ENCODE measurements at regions not wholly inside any gene's neighbourhood (a gene's known extent, or its start where the extent isn't known, plus 50 kb on each side); places are given as distances from the start of the nearest gene placed in this dataset.

DNA sequence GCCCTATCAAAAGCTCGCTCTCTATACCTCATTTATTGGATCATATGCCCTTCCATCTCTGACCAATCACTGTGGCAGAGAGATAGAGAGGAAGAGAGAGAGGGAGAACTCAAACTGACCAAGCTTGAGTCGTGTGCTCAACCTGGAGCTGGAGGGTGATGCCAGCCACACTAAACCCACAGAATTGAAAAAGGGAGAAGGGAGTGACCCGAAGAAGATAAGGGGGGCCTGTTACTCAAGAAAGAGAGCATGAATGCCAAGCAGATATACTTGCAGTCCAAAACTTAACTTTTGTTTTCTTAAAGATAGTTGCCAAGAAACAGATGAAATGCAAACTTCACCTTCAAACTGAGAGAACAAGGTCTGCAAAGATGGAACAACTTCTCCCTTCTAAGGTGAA, 112.7 kb downstream of the BTG1 start:
- H3K4me3 ChIP-seq = no peak overlapping the region
- no peaks in the 10 kb centered on the region for H3K27me3 ChIP-seq (ENCODE audit: low read depth)
- intact Hi-C loops (cut with DNase I) = no loop called here
- H3K27ac ChIP-seq = peak overlapping the region; percentile 71
- no peaks in the 10 kb centered on the region for H3K36me3 ChIP-seq
- no peaks in the 10 kb centered on the region for H3K9me3 ChIP-seq
- peaks cover 65% of the 10 kb centered on the region for H3K4me1 ChIP-seq
- TF ChIP-seq CTCF (IDR thresholded peaks at IDR 0.05) = no peak
- DNase-seq (no peak), ATAC-seq (no peak)

- intact Hi-C loops (cut with DNase I) = no loop called here
- peaks cover 74% of the 10 kb centered on the region for H3K4me1 ChIP-seq
- no peak for ATAC-seq
- TF ChIP-seq CTCF (IDR thresholded peaks at IDR 0.05) = no peak
- H3K9me3 ChIP-seq = no peaks in the 10 kb centered on the region
- no peak overlapping the region for H3K4me3 ChIP-seq
- peak overlapping the region; percentile 71 for H3K27ac ChIP-seq
- no peaks in the 10 kb centered on the region for H3K27me3 ChIP-seq (ENCODE audit: low read depth)
- DNase-seq = no peak
- H3K36me3 ChIP-seq = no peaks in the 10 kb centered on the region
Measured at GRCh38 chr12:92032101-92032500, 113.5 kb downstream of the BTG1 start.

DNA sequence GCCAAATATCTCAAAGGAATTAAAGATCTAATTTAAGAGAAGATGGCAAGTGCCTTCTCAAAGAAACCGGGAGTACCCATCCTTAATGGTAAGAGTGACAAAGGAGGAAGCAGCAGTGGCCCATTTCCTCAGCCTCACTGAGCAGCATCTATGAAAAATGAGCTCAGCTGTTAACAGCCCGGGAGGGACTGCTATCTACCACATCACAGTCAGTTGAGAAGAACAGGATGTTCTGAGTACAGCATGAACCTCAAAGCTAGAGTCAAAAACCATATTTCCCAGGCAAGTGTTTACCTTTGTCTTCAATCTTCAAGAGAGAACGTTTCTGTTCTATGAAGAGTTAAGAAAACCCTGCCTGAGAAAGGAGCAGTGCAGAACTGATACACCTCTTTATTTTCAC, 115.0 kb downstream of the BTG1 start:
- no peak overlapping the region for H3K4me3 ChIP-seq
- H3K4me1 ChIP-seq = peaks cover 67% of the 10 kb centered on the region
- intact Hi-C loops (cut with DNase I) = no loop called here
- TF ChIP-seq CTCF (IDR thresholded peaks at IDR 0.05) = no peak
- DNase-seq (no peak), ATAC-seq (peak; percentile 90 to 92)
- H3K27me3 ChIP-seq (ENCODE audit: low read depth) = no peaks in the 10 kb centered on the region
- H3K27ac ChIP-seq = peak overlapping the region; percentile 73
- no peaks in the 10 kb centered on the region for H3K9me3 ChIP-seq
- H3K36me3 ChIP-seq = no peaks in the 10 kb centered on the region

- H3K9me3 ChIP-seq = no peaks in the 10 kb centered on the region
- no peak for DNase-seq
- intact Hi-C loops (cut with DNase I) = no loop called here
- no peak for TF ChIP-seq CTCF (IDR thresholded peaks at IDR 0.05)
- no peaks in the 10 kb centered on the region for H3K36me3 ChIP-seq
- H3K4me1 ChIP-seq = peaks cover 61% of the 10 kb centered on the region
- ATAC-seq = peak; percentile 32 to 52
- peak overlapping the region; percentile 73 for H3K27ac ChIP-seq
- no peaks in the 10 kb centered on the region for H3K27me3 ChIP-seq (ENCODE audit: low read depth)
- no peak overlapping the region for H3K4me3 ChIP-seq
Measured at GRCh38 chr12:92029902-92030586, 115.6 kb downstream of the BTG1 start.

DNA sequence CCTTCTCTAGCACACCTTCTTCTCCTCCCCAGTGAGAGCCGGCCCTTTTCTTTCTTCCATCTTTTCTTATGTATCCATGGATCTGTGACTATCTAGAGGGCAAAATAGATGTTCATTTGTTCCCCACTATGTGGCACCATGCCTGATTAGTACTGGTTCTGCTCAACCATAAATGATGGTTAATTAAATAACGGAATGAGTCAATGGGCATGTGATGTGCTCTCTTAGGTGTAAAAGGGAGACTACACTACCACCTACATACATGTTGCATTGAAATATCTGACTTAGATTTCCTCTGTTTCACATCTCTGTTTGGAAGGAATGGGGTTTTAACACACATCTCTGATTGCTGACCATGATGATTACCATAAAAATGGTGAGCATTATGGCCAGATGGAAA, 116.5 kb downstream of the BTG1 start:
- TF ChIP-seq CTCF (IDR thresholded peaks at IDR 0.05) = no peak
- Histone ChIP-seq H3K27ac (peak overlapping the region; percentile 73), H3K9me3 (no peaks in the 10 kb centered on the region), H3K27me3 (ENCODE audit: low read depth) (no peaks in the 10 kb centered on the region), H3K4me3 (no peak overlapping the region), H3K36me3 (no peaks in the 10 kb centered on the region), H3K4me1 (peaks cover 52% of the 10 kb centered on the region)
- ATAC-seq (no peak), DNase-seq (no peak)
- intact Hi-C loops (cut with DNase I) = no loop called here

DNA sequence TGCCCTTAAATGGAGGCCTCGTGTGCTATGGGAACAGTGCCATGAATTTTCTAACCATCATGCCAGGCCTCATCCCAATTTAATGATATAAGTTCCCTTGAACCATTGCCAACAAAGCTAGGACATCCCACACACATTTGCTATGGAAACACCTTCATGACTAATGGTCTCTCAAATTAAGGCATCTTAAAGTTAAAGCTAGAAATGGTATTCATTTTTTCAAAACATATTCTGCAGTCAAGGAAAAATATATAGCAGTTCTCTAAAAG, 117.3 kb downstream of the BTG1 start:
- Histone ChIP-seq H3K9me3 (no peaks in the 10 kb centered on the region), H3K4me1 (peaks cover 45% of the 10 kb centered on the region), H3K4me3 (no peak overlapping the region), H3K27me3 (ENCODE audit: low read depth) (no peaks in the 10 kb centered on the region), H3K36me3 (no peaks in the 10 kb centered on the region), H3K27ac (no peak overlapping the region)
- DNase-seq (no peak), ATAC-seq (no peak)
- no peak for TF ChIP-seq CTCF (IDR thresholded peaks at IDR 0.05)
- intact Hi-C loops (cut with DNase I) = no loop called here

All from lower lobe of right lung (tissue), 2 donors.